GM12872 (cell line): ENCODE measurements at regions not wholly inside any gene's neighbourhood (a gene's known extent, or its start where the extent isn't known, plus 50 kb on each side); places are given as distances from the start of the nearest gene placed in this dataset.

ENCODE experiments used
- CTCF ChIP-seq: IDR thresholded peaks from 3 replicates; pipeline ENCODE4 v1.5.1; 2011; ENCODE audit warnings: low read depth, mild to moderate bottlenecking, low read length, moderate library complexity; ENCODE audit not compliant: insufficient read depth

- no peak for TF ChIP-seq CTCF
Observed at GRCh38 chr17:13106171-13106570, 88.3 kb upstream of the ELAC2 start.

- no peak for TF ChIP-seq CTCF
Observed at GRCh38 chr17:13104576-13104975, 86.7 kb upstream of the ELAC2 start.

GRCh38 chr17:13102477-13102876 is 84.7 kb upstream of the ELAC2 start:
- no peak for TF ChIP-seq CTCF

GRCh38 chr17:13099926-13100325 is 82.1 kb upstream of the ELAC2 start:
- no peak for TF ChIP-seq CTCF

GRCh38 chr17:13099089-13099735 is 81.4 kb upstream of the ELAC2 start:
- no peak for TF ChIP-seq CTCF

GRCh38 chr17:13096291-13096690 is 78.5 kb upstream of the ELAC2 start:
- no peak for TF ChIP-seq CTCF

GRCh38 chr17:13088666-13089065 is 70.8 kb upstream of the ELAC2 start:
- TF ChIP-seq CTCF, result no peak
